HCT116 (cell line): ENCODE measurements at regions not wholly inside any gene's neighbourhood (a gene's known extent, or its start where the extent isn't known, plus 50 kb on each side); places are given as distances from the start of the nearest gene placed in this dataset.
A peak's percentile ranks its signal among the peaks of the same experiment; 100 is the strongest.

Source experiments
- ATAC-seq: fragments of 200-7000 bp; cut with Tn5 transposase; 2 replicates; pipeline ENCODE4 v1.9.1; 2020; ENCODE audit warnings: mild to moderate bottlenecking, moderate library complexity
- BruUV-seq: library from RNA; stranded (reverse); fragments of 400-500 nt; replicated peaks from 2 replicates; lab custom pipeline; 2021; lab: Mats Ljungman, UMichigan
- CTCF ChIA-PET: fragments of 300-600 bp; sonication (Branson Sonifier 250); formaldehyde crosslinking; loops from one replicate; lab custom pipeline; 2021; ENCODE audit warnings: antibody characterized with exemption; lab: Charles Lee
- POLR2A ChIA-PET: fragments of 300-600, 350-600 bp; sonication (Branson Sonifier 250); formaldehyde crosslinking; loops from one replicate; lab custom pipeline; 2021; ENCODE audit warnings: antibody characterized with exemption; lab: Charles Lee
- RAD21 ChIA-PET, 2 experiments: fragments of 300-600 bp; sonication (Branson Sonifier 250); formaldehyde crosslinking; loops; one replicate each; lab custom pipeline; 2023; ENCODE audit warnings: low total read pairs in 2 of 2; ENCODE audit not compliant: uncharacterized antibody in 2 of 2, unreplicated experiment in 2 of 2, low non-redundant PET in 1 of 2; lab: Charles Lee
- DNase-seq: peaks from one replicate; pipeline ENCODE4 v3.0.0-alpha.2; 2010; ENCODE audit warnings: low read depth, low spot score
- H2AFZ ChIP-seq: fragments of 200-600 bp; shearing (Covaris generic), sonication (generic); 2 replicates; pipeline ENCODE4 v1.6.1; 2017; ENCODE audit warnings: low read depth, mixed run types, mixed read lengths, antibody characterized with exemption, low read length; ENCODE audit not compliant: poor library complexity, severe bottlenecking
- H3K27ac ChIP-seq: 2 replicates; pipeline ENCODE4 v1.5.1; 2012; ENCODE audit warnings: low read depth, low read length
- H3K27me3 ChIP-seq: fragments of 200-600 bp; sonication (generic); 2 replicates; pipeline ENCODE4 v1.6.1; 2016; ENCODE audit warnings: mixed run types, low read length, mixed read lengths; ENCODE audit not compliant: insufficient read depth
- H3K36me3 ChIP-seq, 2 experiments: fragments of 200-500 bp in 1 of 2; fragments of 200-600 bp in 1 of 2; sonication (Bioruptor generic) in 1 of 2; sonication (generic) in 1 of 2; 2 replicates each; pipeline versions ENCODE4 v1.5.1 to v1.6.1; 2014 to 2016; ENCODE audit warnings: low read length in 2 of 2, inconsistent platforms in 1 of 2, mixed read lengths in 1 of 2, mixed run types in 1 of 2; ENCODE audit not compliant: insufficient read depth in 2 of 2, control insufficient read depth in 1 of 2
- H3K4me1 ChIP-seq, 2 experiments: fragments of 200-600 bp in 1 of 2; sonication (generic) in 1 of 2; 2 replicates each; pipeline versions ENCODE4 v1.5.1 to v1.6.1; 2012 to 2017; ENCODE audit warnings: low read length in 2 of 2, inconsistent platforms in 1 of 2, mild to moderate bottlenecking in 1 of 2, mixed read lengths in 1 of 2, mixed run types in 1 of 2, moderate library complexity in 1 of 2; ENCODE audit not compliant: insufficient read depth in 2 of 2, control insufficient read depth in 1 of 2
- H3K4me2 ChIP-seq: fragments of 200-600 bp; sonication (generic); 2 replicates; pipeline ENCODE4 v1.6.1; 2017; ENCODE audit warnings: mixed run types, low read length, mixed read lengths
- H3K4me3 ChIP-seq, 2 experiments: fragments of 200-600 bp in 1 of 2; sonication (generic) in 1 of 2; replicated peaks in 1 of 2; 2 replicates each; pipeline ENCODE4 v1.5.1; 2011 to 2016; ENCODE audit warnings: low read length in 2 of 2, control low read depth in 1 of 2, low read depth in 1 of 2, mild to moderate bottlenecking in 1 of 2, mixed read lengths in 1 of 2, mixed run types in 1 of 2
- H3K79me2 ChIP-seq: fragments of 200-600 bp; sonication (generic); 2 replicates; pipeline ENCODE4 v1.6.1; 2017; ENCODE audit warnings: mild to moderate bottlenecking, mixed run types, low read length, moderate library complexity, mixed read lengths; ENCODE audit not compliant: insufficient read depth
- H3K9ac ChIP-seq: fragments of 200-600 bp; sonication (generic); 2 replicates; pipeline ENCODE4 v1.6.1; 2016; ENCODE audit warnings: low read length, mixed read lengths
- H3K9me2 ChIP-seq: fragments of 200-600 bp; sonication (generic), shearing (Covaris generic); 2 replicates; pipeline ENCODE4 v1.6.1; 2017; ENCODE audit warnings: mixed run types, mild to moderate bottlenecking, moderate library complexity; ENCODE audit not compliant: insufficient read depth
- H3K9me3 ChIP-seq, 2 experiments: fragments of 200-500 bp in 1 of 2; fragments of 200-600 bp in 1 of 2; sonication (Bioruptor generic) in 1 of 2; sonication (generic) in 1 of 2; 2 replicates each; pipeline ENCODE4 v1.6.1; 2014 to 2017; ENCODE audit warnings: low read length in 2 of 2, mixed read lengths in 2 of 2, inconsistent platforms in 1 of 2, low read depth in 1 of 2, mild to moderate bottlenecking in 1 of 2, mixed run types in 1 of 2, moderate library complexity in 1 of 2; ENCODE audit not compliant: control insufficient read depth in 1 of 2, insufficient read depth in 1 of 2
- H4K20me1 ChIP-seq: fragments of 200-600 bp; sonication (generic), shearing (Covaris generic); 2 replicates; pipeline ENCODE4 v1.6.1; 2017; ENCODE audit warnings: mixed run types, mild to moderate bottlenecking, moderate library complexity; ENCODE audit not compliant: insufficient read depth
- ATF3 ChIP-seq: IDR thresholded peaks from 2 replicates; pipeline ENCODE4 v1.6.1; 2012
- CBX3 ChIP-seq: IDR thresholded peaks from 2 replicates; pipeline ENCODE4 v1.6.1; 2012; ENCODE audit warnings: low read depth
- CEBPB ChIP-seq: IDR thresholded peaks from 2 replicates; pipeline ENCODE4 v1.6.1; 2012; ENCODE audit warnings: low read depth
- EGR1 ChIP-seq: IDR thresholded peaks from 2 replicates; pipeline ENCODE4 v1.6.1; 2012; ENCODE audit warnings: low read depth
- ELF1 ChIP-seq: IDR thresholded peaks from 2 replicates; pipeline ENCODE4 v1.6.1; 2012; ENCODE audit warnings: low read depth, borderline replicate concordance
- EZH2phosphoT487 ChIP-seq: fragments of 200-600 bp; IDR thresholded peaks from 2 replicates; pipeline ENCODE4 v1.6.1; 2018; ENCODE audit warnings: antibody characterized with exemption, borderline replicate concordance
- FOSL1 ChIP-seq: IDR thresholded peaks from 2 replicates; pipeline ENCODE4 v1.6.1; 2012; ENCODE audit warnings: low read depth
- JUND ChIP-seq: IDR thresholded peaks from 2 replicates; pipeline ENCODE4 v1.6.1; 2012
- POLR2A ChIP-seq: IDR thresholded peaks from 2 replicates; pipeline ENCODE4 v1.7.0; 2011; ENCODE audit warnings: borderline replicate concordance; ENCODE audit not compliant: insufficient read depth, insufficient read length; ENCODE audit errors: extremely low read depth
- SRF ChIP-seq: IDR thresholded peaks from 2 replicates; pipeline ENCODE4 v1.6.1; 2012; ENCODE audit warnings: low read depth
- TCF7L2 ChIP-seq: IDR thresholded peaks from 2 replicates; pipeline ENCODE4 v1.7.0; 2011; ENCODE audit warnings: borderline replicate concordance, inconsistent platforms; ENCODE audit not compliant: insufficient read depth, insufficient read length; ENCODE audit errors: extremely low read depth
- ZNF274 ChIP-seq: fragments of 200-500 bp; sonication (Bioruptor generic); IDR thresholded peaks from 2 replicates; pipeline ENCODE4 v1.6.1; 2014; ENCODE audit warnings: mild to moderate bottlenecking, low read depth, low read length, inconsistent platforms
- intact Hi-C: fragments of 100-400 bp; cut with micrococcal nuclease; formaldehyde crosslinking; loops from 2 replicates; pipeline ENCODE4 v1.10.0; 2022
- TF ChIP-seq, protein P1 (sequence below): IDR thresholded peaks from 2 replicates; pipeline ENCODE4 v1.6.1; 2011; ENCODE audit warnings: mild to moderate bottlenecking, low read length, moderate library complexity; ENCODE audit not compliant: insufficient replicate concordance; ENCODE audit errors: extremely low read depth

- Histone ChIP-seq H3K27me3 (no peaks in the 10 kb centered on the region), H3K9me2 (no peaks in the 10 kb centered on the region), H2AFZ (peak overlapping the region; percentile 20)
- no peak for DNase-seq
- RAD21 ChIA-PET = no interaction called here
- TF ChIP-seq SRF = no peak
- TF ChIP-seq ATF3 = no peak
- no peak for TF ChIP-seq CEBPB
- no peak for TF ChIP-seq ZNF274
- TF ChIP-seq EZH2phosphoT487 = no peak
- TF ChIP-seq FOSL1 = no peak
- no peak for TF ChIP-seq POLR2A
- TF ChIP-seq, all 23 proteins: peak for 0
- Histone ChIP-seq H3K4me2 (no peak overlapping the region), H3K9ac (no peak overlapping the region), H3K4me3 (no peak overlapping the region), H3K9me3 (no peaks in the 10 kb centered on the region), H4K20me1 (no peaks in the 10 kb centered on the region), H3K36me3 (no peaks in the 10 kb centered on the region), H3K79me2 (no peaks in the 10 kb centered on the region), H3K27ac (no peak overlapping the region), H3K4me1 (no peaks in the 10 kb centered on the region)
- no TSS peak for BruUV-seq
- ChIA-PET CTCF (no interaction called here), POLR2A (no interaction called here)
- ATAC-seq = no peak
- intact Hi-C loops = no loop called here
Measured at GRCh38 chr1:191366686-191367085, 791.6 kb upstream of the RGS18 start.

DNA sequence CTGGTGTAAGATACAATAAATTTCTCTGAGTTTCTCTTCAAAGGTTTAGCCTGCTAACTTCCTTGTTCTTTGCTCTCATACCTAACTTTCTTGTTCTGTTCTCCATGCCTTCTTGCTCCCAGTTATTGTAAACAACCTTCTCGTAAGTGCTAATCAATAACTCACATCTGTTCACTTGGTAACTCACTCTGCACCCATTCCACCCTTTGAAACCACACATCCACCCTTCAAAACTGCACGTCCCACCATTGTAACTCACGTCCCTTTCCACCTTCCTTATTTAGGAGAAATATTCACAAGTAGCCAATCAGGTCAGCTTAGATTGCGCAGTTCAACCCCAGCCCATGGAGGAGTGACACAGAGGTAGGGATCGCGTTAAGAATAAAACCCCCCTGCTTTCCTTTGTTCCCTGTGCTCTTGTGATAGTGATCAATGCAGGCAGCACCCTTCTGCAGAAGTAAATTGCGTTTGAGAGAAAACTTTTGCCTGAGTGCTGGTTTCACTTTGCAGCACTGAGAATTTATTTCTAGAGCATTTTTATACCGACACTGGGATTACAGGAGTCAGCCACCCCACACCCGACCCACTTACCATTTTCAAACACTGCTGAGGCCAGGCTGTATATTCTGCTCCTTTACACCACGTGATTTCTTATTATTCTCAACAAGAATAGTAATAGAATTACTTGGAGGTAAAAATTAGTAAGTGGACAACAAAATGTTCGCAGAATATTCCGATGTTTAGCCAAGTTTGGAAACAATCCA, 789.2 kb upstream of the RGS18 start:
- intact Hi-C loops = no loop called here
- ChIA-PET RAD21 (no interaction called here), POLR2A (no interaction called here), CTCF (no interaction called here)
- Histone ChIP-seq H3K4me3 (no peak overlapping the region), H2AFZ (no peak overlapping the region), H3K79me2 (no peaks in the 10 kb centered on the region), H3K27ac (no peak overlapping the region), H3K4me1 (no peaks in the 10 kb centered on the region), H4K20me1 (no peaks in the 10 kb centered on the region), H3K27me3 (no peaks in the 10 kb centered on the region), H3K9me3 (no peaks in the 10 kb centered on the region), H3K36me3 (no peaks in the 10 kb centered on the region), H3K9ac (no peak overlapping the region), H3K4me2 (no peak overlapping the region), H3K9me2 (no peaks in the 10 kb centered on the region)
- ATAC-seq = no peak
- no peak for TF ChIP-seq EGR1
- no peak for TF ChIP-seq CEBPB
- TF ChIP-seq JUND = no peak
- TF ChIP-seq, protein P1, sequence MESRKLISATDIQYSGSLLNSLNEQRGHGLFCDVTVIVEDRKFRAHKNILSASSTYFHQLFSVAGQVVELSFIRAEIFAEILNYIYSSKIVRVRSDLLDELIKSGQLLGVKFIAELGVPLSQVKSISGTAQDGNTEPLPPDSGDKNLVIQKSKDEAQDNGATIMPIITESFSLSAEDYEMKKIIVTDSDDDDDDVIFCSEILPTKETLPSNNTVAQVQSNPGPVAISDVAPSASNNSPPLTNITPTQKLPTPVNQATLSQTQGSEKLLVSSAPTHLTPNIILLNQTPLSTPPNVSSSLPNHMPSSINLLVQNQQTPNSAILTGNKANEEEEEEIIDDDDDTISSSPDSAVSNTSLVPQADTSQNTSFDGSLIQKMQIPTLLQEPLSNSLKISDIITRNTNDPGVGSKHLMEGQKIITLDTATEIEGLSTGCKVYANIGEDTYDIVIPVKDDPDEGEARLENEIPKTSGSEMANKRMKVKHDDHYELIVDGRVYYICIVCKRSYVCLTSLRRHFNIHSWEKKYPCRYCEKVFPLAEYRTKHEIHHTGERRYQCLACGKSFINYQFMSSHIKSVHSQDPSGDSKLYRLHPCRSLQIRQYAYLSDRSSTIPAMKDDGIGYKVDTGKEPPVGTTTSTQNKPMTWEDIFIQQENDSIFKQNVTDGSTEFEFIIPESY = no peak
- TF ChIP-seq TCF7L2 = no peak
- TF ChIP-seq CBX3 = no peak
- no peak for TF ChIP-seq POLR2A
- no peak for TF ChIP-seq ELF1
- no peak for DNase-seq
- no TSS peak for BruUV-seq
